NOMO-1 treated with dmso at 0.1 percent for 144 hours (cell line): ENCODE measurements at regions not wholly inside any gene's neighbourhood (a gene's known extent, or its start where the extent isn't known, plus 50 kb on each side); places are given as distances from the start of the nearest gene placed in this dataset.
"Not testable (repeated sequence)": the region's sequence is repeated elsewhere in the genome, so short reads cannot be mapped to it uniquely, and the experiment has no call there.

Experiments
- DNase-seq: peaks from one replicate; lab custom pipeline; 2025; ENCODE audit not compliant: unreplicated experiment; lab: John Stamatoyannopoulos, UW

DNA sequence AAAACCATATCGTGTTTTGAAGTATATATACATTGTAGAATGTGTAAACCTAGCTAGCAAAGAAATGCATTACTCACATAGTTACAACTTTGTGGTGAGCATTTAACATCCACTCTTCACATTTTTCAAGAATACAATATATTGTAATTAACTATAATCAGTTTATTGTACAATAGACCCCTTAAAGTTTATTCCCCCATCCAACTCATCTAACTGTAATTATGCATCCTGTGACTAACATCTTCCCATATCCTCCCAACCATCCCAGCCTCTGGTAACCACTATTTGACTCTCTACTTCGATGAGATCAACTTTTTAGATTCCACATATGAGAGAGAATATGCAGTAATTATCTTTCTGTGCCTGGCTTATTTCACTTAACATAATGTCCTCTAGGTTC lies 526.4 kb downstream of the KIF20B start:
- no peak for DNase-seq

DNA sequence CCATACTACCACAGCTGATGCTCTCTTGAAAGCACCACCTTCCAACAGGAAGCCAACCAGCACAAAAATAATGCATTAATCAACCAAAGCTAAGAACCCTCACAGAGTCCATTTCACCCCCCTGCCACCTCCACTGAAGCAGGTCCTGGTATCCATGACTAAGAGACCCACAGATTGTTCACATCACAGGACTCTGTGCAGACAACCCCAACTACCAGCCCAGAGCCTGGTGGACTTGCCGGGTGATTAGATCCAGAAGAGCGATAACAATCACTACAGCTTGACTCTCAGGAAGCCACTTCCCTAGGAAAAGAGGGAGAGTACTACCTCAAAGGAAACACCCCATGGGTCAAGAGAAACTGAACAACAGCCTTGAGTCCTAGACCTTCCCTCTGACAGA lies 528.1 kb downstream of the KIF20B start:
- DNase-seq: no peak

DNA sequence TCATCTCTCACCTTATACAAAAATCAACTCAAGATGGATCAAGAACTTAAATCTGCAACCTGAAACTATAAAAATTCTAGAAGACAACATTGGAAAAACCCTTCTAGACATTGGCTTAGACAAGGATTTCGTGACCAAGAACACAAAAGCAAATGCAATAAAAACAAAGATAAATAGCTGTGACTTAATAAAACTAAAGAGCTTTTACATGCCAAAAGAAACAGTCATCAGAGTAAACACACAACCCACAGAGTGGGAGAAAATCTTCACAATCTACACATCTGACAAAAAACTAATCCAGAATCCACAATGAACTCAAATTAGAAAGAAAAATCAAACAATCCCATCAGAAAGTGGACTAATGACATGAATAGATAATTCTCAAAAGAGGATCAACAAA lies 532.4 kb downstream of the KIF20B start:
- not testable (repeated sequence) for DNase-seq

- no peak for DNase-seq
Measured at GRCh38 chr10:90245623-90246022, 544.2 kb downstream of the KIF20B start.

- not testable (repeated sequence) for DNase-seq
Measured at GRCh38 chr10:90250784-90251183, 549.4 kb downstream of the KIF20B start.

DNA sequence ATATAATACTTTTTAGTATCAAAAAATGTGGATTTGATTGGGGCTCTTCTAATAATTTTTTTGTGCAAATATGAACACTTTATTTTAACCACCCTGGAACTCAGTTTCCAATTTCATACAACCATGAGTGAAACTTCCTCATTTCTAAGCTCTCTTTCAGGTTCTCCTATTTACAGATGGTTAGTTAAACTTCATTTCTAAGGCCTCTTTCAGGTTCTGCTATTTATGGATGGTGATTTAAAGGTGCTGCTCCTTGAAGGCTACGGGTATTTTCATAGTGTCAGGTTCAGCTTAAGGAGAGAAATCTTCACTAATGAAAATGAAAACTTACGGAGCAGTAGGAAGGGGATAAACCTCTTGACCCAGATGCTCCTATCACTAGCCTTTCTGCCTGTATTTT lies 568.3 kb downstream of the KIF20B start:
- DNase-seq: no peak

GRCh38 chr10:90274721-90275468 lies 573.5 kb downstream of the KIF20B start:
- DNase-seq: no peak

- DNase-seq: no peak
Measured at GRCh38 chr10:90276894-90277475, 575.6 kb downstream of the KIF20B start.

DNA sequence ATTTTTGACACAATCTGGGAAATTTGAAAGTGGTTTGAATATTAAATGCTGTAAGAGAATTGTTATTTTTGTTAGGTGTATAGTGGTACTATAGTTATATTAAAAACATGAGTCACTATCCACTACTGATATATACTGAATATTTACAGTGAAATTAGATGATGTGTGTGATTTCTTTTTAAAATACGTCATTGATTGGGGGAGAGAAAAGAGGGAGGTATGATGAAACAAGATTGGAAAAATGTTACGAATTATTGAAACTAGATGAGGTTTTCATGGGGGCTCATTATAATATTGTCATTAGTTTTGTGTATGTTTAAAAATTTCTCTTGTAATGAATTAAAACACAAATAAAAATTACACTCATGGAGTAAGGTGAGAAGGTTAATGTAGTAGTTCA lies 571.4 kb downstream of the HTR7 start:
- no peak for DNase-seq

- DNase-seq: no peak
Measured at GRCh38 chr10:90286941-90287340, 570.9 kb downstream of the HTR7 start.

GRCh38 chr10:90288391-90288933 lies 569.4 kb downstream of the HTR7 start:
- DNase-seq: peak; percentile 27

DNA sequence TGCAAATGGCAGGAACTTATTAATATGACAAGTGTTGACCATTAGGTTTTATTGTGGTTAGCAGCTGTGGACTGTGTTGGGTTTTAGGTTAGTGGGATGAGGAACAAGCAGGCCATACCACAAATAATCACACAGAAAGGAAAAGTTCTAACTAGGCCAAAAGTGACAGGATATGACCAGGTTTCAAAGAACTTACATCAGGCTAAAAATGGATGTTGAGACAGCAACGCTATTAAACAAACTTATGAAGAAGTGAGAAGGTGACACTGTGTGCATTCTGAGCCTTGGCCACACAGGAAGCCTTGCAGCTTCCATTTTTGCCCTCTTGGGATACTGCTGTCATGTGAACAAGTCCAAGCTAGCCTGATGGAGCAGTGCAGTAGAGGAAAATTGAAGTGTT lies 568.8 kb downstream of the HTR7 start:
- DNase-seq: peak; percentile 8

- DNase-seq: no peak
Measured at GRCh38 chr10:90293616-90294015, 564.2 kb downstream of the HTR7 start.

- DNase-seq: not testable (repeated sequence)
Measured at GRCh38 chr10:90294821-90295540, 562.9 kb downstream of the HTR7 start.

DNA sequence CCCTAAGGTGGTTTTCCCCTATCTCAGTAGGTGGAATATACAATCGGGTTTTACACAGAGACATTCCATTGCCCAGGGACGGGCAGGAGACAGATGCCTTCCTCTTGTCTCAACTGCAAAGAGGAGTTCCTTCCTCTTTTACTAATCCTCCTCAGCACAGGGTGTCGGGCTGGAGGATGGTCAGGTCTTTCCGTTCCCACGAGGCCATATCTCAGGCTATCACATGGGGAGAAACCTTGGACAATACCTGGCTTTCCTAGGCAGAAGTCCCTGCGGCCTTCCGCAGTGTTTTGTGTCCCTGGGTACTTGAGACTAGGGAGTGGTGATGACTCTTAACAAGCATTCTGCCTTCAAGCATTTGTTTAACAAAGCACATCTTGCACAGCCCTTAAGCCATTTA lies 555.8 kb downstream of the HTR7 start:
- not testable (repeated sequence) for DNase-seq

- no peak for DNase-seq
Measured at GRCh38 chr10:90302758-90303481, 554.9 kb downstream of the HTR7 start.

GRCh38 chr10:90304533-90304932 lies 553.3 kb downstream of the HTR7 start:
- DNase-seq: no peak

GRCh38 chr10:90306187-90306586 lies 551.7 kb downstream of the HTR7 start:
- DNase-seq: no peak

DNA sequence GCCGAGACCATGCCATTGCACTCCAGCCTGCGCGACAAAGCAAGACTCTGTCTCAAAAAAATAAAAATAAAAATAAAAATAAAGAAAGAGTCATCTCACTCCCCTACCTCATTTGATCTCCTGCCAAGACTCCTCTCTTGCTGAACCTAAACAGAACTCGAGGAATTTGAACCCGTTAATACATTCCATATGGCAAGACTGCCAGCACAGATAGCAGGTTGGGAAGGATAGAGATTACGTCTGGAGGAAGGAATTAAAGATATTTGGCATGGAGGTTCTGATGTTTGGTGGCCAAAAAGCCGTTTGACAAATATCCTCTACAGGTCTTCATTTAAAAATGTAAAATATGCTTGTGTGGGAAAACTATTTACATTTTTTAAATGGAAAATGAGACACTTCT lies 549.6 kb downstream of the HTR7 start:
- DNase-seq: no peak

GRCh38 chr10:90313576-90314325 lies 544.1 kb downstream of the HTR7 start:
- DNase-seq: no peak

DNA sequence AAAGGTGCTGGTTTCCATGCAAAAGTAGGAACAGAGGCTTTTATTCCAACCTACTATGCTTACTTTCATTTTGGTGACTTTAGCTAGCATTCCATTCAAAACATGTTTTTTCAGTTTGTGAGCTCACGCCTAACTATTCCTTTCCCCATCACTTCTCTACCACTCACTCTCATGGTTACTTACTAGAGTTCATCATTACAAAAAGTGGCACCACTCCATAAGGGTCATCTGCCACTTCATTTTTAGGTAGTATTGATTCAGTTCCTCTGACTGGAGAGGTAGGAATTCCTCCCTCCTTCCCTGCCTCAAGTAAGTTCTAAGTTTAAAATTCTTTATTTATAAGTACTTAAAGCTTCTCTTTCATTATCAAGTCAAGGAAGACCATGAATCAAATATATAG lies 543.1 kb downstream of the HTR7 start:
- DNase-seq: no peak
